BE2C (cell line): ENCODE measurements at regions not wholly inside any gene's neighbourhood (a gene's known extent, or its start where the extent isn't known, plus 50 kb on each side); places are given as distances from the start of the nearest gene placed in this dataset.

ENCODE experiments used
- DNase-seq: peaks from one replicate; pipeline ENCODE4 v3.0.0-alpha.2; 2020
- H3K27me3 ChIP-seq: fragments of 250-450 bp; sonication (Bioruptor Pico); 2 replicates; pipeline ENCODE4 v1.5.1; 2020; ENCODE audit warnings: mild to moderate bottlenecking
- H3K36me3 ChIP-seq: fragments of 250-450 bp; sonication (Bioruptor Pico); 2 replicates; pipeline ENCODE4 v1.5.1; 2020; ENCODE audit warnings: mild to moderate bottlenecking
- H3K4me1 ChIP-seq: fragments of 250-450 bp; sonication (Bioruptor Pico); 2 replicates; pipeline ENCODE4 v1.5.1; 2020
- H3K4me3 ChIP-seq: 2 replicates; pipeline ENCODE4 v1.5.1; 2011; ENCODE audit warnings: low read depth, low read length
- H3K9me3 ChIP-seq: fragments of 250-450 bp; sonication (Bioruptor Pico); 2 replicates; pipeline ENCODE4 v1.5.1; 2020
- TF ChIP-seq, protein P1 (sequence below): IDR thresholded peaks from 2 replicates; pipeline ENCODE4 v1.5.1; 2012; ENCODE audit warnings: mild to moderate bottlenecking, low read depth, low read length

DNA sequence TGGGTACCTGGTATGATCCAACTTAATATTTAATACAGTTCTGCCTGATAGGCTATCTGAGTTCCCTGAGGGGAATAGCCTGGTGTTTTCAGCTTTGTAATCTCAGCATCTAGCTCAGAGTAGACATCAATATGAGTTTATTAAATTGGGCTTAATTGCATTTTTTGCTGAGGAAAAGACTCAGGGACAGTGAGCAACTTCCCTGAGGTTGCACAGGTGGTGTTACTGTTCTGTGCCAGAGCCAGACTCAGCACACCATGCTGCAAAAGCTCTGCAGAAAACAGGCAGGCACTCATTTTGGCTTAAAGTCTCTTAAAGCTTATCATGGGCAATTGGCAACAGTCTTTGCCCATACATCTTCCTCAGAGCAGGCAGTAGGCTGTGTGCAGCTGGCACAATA lies 90.5 kb upstream of the JUN start:
- TF ChIP-seq, protein P1, sequence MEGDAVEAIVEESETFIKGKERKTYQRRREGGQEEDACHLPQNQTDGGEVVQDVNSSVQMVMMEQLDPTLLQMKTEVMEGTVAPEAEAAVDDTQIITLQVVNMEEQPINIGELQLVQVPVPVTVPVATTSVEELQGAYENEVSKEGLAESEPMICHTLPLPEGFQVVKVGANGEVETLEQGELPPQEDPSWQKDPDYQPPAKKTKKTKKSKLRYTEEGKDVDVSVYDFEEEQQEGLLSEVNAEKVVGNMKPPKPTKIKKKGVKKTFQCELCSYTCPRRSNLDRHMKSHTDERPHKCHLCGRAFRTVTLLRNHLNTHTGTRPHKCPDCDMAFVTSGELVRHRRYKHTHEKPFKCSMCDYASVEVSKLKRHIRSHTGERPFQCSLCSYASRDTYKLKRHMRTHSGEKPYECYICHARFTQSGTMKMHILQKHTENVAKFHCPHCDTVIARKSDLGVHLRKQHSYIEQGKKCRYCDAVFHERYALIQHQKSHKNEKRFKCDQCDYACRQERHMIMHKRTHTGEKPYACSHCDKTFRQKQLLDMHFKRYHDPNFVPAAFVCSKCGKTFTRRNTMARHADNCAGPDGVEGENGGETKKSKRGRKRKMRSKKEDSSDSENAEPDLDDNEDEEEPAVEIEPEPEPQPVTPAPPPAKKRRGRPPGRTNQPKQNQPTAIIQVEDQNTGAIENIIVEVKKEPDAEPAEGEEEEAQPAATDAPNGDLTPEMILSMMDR = no peak
- Histone ChIP-seq H3K27me3 (no peaks in the 10 kb centered on the region), H3K4me3 (peak overlapping the region; percentile 19), H3K36me3 (no peaks in the 10 kb centered on the region), H3K4me1 (peaks cover 16% of the 10 kb centered on the region), H3K9me3 (no peaks in the 10 kb centered on the region)
- peak; percentile 27 for DNase-seq

DNA sequence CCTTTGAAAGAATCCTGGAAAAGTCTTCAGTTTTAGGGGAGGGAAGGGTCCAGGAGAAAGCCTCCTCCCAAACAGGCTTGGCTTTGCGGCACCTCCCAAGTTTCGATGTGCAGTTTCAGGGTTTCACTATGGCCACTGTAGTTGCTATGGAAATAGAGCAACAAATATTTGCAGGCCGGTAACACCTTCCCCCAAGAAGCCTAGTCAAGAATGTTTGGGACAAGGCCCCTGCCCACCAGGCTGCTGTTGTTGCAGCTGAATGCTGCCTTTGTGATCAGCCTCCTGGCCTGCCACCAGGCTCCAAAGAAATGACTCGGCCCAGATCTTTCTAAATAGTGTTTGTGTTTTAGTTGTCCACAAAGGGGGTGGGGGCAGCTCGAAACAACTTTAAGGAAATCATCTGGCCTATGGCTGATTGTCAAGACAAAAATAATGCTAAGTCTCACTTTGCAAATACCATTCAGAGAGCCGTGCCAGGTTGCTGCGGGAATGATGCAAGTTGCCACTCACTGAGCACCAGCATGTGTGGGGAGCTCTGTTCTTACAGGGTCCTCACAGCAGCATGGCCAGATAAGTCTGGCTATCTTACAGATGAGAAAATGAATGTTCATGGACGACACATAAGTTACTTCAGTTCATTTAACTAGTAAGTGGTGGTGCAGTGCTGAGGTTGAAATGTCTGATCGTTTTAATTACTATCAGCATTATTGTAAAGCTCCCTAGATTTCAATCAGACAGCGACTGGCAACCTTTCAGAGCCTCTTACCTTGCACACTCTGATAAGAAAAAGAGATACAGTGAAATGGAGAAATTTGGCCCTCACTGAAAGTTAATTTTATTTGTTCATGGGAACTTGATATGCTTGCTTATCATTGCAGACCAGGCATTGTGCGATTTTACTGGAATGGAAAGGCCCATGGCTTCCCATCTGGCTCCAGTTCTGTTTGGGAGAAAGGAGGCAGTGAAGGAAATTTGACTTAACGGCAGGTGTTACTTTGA lies 91.2 kb upstream of the JUN start:
- TF ChIP-seq, protein P1 = no peak
- peak; percentile 32 for DNase-seq
- H3K27me3 ChIP-seq = no peaks in the 10 kb centered on the region

DNA sequence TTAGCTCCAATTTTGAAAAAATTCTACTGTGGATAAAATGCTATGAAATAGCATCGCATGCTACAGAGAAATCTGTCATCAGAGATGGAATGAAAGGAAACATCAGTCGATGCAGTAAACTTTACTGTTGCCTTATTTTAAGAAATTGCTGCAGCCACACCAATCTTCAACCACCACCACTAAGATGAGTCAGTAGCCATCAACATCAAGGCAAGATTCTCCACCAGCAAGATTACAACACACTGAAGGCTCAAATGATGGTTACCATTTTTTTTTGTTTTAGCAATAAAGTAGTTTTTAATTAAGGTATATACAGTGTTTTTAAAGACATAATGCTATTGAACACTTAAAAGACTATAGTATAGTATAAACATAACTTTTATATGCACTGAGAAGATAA lies 95.6 kb upstream of the JUN start:
- no peaks in the 10 kb centered on the region for H3K27me3 ChIP-seq
- H3K4me1 ChIP-seq = peaks cover 10% of the 10 kb centered on the region
- H3K36me3 ChIP-seq = no peaks in the 10 kb centered on the region
- TF ChIP-seq, protein P1 = no peak
- DNase-seq = no peak
- no peaks in the 10 kb centered on the region for H3K9me3 ChIP-seq
- H3K4me3 ChIP-seq = no peak overlapping the region

More for the DNA sequence above, 91.2 kb upstream of the JUN start:
- Histone ChIP-seq H3K9me3 (no peaks in the 10 kb centered on the region), H3K36me3 (no peaks in the 10 kb centered on the region), H3K4me1 (peaks cover 16% of the 10 kb centered on the region), H3K4me3 (peak overlapping the region; percentile 19)

DNA sequence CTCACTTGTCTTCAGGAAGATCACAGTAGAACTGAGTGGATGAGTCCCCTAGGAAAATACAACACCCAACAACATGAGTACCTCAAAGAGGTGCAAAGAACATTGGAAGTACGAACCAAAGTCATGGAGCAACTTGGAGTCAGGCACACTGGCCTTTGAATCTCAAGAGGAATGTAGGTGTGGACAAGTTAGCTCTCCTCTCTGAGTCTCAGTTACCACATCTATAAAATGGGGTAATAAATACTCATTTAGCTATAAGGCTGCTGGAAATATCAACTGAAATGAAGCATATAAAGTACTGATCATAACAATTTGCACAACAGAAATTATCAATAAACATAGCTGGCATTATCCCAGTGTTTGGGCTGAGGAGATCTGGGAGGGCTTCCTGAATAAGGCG lies 96.7 kb upstream of the JUN start:
- TF ChIP-seq, protein P1 = no peak
- Histone ChIP-seq H3K4me1 (peaks cover 4% of the 10 kb centered on the region; the same call in 1 of the 2 replicates), H3K9me3 (no peaks in the 10 kb centered on the region), H3K27me3 (no peaks in the 10 kb centered on the region), H3K4me3 (no peak overlapping the region), H3K36me3 (no peaks in the 10 kb centered on the region)
- no peak for DNase-seq

DNA sequence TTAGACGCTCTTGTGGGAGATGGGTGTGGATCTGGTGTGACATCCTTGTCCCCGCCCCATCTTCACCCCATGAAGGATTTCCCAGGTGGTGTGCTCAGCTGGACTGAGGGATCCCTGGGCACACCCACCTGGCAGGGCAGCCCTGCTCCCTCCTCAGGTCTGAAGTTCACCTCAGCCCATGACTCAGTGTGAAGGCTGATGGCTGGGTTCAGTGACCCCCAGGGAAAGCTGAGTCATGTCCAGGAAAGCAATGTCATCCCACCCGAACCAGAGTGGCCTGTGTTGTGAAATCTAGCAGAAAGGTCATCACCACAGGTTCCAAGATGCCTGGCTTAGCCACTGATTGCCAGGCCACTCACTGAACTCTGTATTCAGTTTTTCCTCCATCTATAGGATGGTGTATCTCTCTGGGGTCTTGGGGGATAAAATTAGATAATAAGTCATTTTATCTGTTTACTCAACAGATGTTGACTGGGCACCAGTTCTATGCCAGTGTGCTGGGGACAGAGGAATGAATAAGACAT lies 97.7 kb upstream of the JUN start:
- DNase-seq = no peak
- no peaks in the 10 kb centered on the region for H3K27me3 ChIP-seq
- no peaks in the 10 kb centered on the region for H3K9me3 ChIP-seq
- H3K4me1 ChIP-seq = no peaks in the 10 kb centered on the region
- H3K36me3 ChIP-seq = no peaks in the 10 kb centered on the region
- H3K4me3 ChIP-seq = no peak overlapping the region
- TF ChIP-seq, protein P1 = no peak
